ENCODE measurements at regions not wholly inside any gene's neighbourhood (a gene's known extent, or its start where the extent isn't known, plus 50 kb on each side); places are given as distances from the start of the nearest gene placed in this dataset.

DNA sequence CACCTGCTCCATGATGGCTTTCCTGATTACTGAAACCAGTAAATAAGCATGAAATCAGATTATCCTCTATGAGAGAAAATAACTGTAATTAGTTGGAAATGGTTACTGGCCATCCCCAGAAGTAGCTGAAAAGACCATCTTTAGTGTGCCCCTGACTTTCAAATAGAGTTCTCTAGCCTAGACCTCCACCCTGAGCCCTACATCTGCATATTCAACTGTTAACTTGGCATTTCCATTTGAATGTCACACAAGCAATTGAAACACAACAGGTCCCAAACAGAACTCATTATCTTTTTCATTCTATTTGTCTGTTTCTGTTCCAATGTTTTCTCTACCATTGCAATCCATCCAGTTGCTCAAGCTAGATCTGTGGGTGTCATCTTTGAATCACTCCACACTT is 952.3 kb downstream of the RPA4 start:
- TF ChIP-seq, protein P1, sequence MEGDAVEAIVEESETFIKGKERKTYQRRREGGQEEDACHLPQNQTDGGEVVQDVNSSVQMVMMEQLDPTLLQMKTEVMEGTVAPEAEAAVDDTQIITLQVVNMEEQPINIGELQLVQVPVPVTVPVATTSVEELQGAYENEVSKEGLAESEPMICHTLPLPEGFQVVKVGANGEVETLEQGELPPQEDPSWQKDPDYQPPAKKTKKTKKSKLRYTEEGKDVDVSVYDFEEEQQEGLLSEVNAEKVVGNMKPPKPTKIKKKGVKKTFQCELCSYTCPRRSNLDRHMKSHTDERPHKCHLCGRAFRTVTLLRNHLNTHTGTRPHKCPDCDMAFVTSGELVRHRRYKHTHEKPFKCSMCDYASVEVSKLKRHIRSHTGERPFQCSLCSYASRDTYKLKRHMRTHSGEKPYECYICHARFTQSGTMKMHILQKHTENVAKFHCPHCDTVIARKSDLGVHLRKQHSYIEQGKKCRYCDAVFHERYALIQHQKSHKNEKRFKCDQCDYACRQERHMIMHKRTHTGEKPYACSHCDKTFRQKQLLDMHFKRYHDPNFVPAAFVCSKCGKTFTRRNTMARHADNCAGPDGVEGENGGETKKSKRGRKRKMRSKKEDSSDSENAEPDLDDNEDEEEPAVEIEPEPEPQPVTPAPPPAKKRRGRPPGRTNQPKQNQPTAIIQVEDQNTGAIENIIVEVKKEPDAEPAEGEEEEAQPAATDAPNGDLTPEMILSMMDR (conservative IDR thresholded peaks at IDR 0.05; ENCODE audit: low read depth, low read length) = no peak
- no peak for TF ChIP-seq EZH2 (IDR thresholded peaks at IDR 0.05; ENCODE audit: borderline replicate concordance, low read depth, low read length, poor library complexity, severe bottlenecking)
